Inferior parietal cortex (tissue), 1 donor: ENCODE measurements at regions not wholly inside any gene's neighbourhood (a gene's known extent, or its start where the extent isn't known, plus 50 kb on each side); places are given as distances from the start of the nearest gene placed in this dataset.

Experiments
- DNase-seq: peaks from one replicate; pipeline ENCODE4 v3.0.0-alpha.2; 2016; ENCODE audit errors: extremely low spot score

- no peak for DNase-seq
These were observed 393.3 kb upstream of the CBLB start for GRCh38 chr3:106261915-106262683.

GRCh38 chr3:106263011-106263410, 394.2 kb upstream of the CBLB start:
- DNase-seq = no peak

DNA sequence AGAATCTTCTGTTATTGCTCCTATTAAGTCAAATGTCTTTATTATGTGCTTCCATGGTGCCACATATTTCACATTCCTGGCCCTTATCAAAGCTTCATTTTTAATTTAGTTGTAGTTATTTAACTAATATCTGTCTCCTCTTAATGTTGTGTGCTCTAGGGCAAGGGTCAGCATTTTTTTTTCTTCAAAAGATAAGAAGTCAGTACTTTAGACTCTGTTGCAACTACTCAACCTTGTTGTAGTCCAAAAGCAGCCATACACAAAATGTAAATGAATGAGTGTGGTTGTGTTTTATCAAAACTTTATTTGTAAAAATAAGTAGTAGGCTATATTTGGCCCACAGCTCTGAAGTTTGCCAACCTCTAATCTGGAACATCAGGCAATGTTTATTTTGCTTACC, 394.7 kb upstream of the CBLB start:
- no peak for DNase-seq

DNA sequence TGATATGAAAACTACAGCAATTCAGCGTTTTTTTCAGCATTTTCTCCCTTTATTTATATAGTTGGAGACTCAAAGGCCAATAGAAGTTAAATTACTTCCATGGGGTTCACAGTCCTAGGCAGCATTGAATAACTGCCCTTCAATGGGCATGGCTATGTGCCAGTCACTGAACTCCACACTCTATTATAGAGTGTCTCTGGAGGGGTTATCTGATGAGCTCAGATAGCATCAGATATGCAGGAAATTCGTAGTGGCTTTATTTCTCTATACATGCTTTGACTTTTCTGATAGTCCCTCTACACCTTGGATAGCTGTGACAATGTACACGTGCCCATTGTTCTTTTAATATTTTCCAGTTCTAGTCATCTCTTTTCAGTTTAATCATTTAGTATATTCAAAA, 396.9 kb upstream of the CBLB start:
- no peak for DNase-seq

- DNase-seq = no peak
These were observed 399.9 kb upstream of the CBLB start for GRCh38 chr3:106268696-106269095.

DNA sequence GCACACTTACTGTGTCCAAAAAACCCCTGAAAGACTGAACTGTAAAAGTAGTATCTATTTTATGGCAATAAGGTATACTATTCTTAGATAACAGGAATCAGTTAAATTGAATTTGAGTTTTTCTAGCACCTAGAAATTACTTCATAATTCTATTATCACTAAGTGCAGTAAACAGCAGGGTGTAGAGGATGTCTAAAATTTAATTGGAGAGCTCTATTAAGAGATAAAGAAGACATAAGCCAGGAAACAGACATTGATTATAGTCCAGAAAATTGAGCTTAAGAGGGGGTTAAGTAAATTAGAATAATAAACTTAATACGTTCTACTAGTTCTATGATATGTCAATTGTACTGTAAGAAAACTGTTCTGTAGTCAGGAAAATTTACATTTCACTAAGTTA, 403.5 kb upstream of the CBLB start:
- no peak for DNase-seq

- no peak for DNase-seq
These were observed 406.8 kb upstream of the CBLB start for GRCh38 chr3:106275592-106275991.

DNA sequence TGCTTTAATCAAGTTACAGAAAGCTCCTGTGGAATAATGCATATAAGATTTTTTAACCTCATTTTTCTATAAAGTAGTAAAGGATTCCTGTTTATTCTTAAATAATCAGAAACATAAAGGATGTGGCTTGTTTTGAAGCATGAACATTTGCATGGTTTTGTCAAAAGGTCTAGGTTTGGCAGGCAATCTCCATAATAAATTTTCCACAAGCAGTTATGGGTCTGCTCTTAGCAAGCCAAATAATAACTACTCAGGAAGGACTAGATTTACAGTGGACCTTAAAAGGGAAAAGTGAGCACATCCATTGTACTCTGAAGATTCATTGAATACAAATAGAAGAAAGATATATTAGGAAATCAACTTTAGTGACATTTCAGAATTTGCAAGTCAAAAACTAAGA, 407.3 kb upstream of the CBLB start:
- DNase-seq = no peak

DNA sequence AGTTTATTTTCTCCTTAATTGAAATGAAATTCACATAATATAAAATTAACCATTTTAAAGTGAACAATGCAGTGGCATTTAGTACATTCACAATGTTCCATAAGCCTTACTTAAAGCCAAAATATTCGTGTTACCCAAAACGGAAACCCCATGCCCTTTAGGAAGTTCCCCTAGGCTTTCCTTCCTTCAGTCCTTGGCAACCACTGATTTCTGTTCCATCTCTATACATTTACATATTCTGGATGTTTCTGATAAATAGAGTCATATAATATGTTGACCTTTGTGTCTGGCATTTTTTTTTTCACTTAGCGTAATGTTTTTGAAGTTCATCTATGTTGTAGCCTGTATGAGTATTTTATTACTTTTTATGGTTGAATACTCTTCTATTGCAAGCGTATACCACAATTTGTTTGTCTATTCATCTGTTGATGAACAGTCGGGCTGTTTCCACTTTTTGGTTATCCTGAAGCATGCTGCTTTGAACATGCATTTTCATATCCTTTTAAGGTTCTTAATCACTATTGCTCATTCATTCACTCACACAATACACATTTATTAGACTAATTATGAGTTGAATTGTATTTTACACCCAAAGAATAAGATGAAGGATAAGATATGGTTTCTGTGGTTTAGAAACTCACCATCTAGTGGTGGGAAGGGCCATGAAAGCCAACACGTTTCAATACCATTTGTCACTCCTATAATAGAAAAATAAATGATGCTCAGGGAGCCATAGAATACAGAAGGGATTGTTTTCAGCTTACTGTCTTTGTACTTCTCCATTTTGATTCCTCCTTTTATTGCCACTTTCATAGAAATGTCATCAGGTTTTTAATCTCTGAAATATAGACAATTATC, 408.2 kb upstream of the CBLB start:
- no peak for DNase-seq

DNA sequence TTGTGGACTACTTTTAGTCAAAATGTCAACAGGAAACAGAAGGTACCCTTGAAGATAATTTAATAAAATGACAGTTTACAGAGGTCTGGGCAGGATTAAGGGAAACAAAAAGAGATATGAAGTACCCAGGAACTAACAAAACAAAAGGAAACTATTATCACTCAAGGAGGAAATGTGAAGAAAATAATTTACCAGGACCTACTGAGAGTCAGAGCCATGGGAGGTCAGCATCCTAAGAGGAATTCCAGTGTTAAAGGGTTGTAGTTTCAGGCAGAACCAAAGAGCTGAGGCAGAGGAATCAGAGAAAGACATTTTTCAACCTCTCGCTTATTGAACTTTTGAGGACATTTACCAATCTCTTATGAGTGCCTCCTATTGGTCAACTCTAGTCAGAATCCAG, 408.9 kb upstream of the CBLB start:
- DNase-seq = no peak

DNA sequence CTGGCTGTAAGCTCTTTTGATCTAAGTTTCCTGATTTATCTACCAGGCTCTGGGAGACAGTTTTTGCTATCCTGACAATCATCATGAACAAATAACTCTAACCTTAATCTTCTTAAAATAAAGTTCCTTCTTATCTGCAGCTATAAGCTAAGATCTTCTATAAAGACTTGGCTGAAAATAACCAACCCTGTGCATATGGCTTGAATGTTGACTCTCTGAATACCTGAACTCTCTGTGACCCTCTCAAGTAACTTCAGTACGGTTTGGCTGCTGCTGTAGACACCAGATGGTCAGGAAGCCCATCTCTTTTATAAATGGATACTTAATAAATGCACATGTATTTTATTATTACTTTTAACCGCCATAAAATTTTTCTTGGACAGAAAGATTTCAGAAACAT, 412.4 kb upstream of the CBLB start:
- DNase-seq = no peak

DNA sequence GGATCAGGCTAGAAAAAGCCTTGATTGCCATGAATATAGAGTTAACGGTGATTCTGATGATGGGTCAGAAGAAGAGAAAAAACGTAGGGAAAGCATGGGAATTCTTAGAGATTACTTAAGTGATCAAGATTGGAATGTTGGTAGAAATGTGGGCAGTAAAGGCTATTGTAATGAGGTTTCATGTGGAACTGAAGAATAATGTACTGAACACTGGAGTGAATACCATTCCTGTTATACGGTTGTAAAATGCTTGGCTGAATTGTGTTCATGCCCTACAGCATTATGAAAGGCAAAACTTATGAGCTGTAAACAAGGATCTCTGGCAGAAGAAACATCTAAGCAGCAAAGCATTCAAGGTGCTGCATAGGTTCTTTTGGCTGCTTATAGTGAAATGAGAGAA, 414.1 kb upstream of the CBLB start:
- no peak for DNase-seq

DNA sequence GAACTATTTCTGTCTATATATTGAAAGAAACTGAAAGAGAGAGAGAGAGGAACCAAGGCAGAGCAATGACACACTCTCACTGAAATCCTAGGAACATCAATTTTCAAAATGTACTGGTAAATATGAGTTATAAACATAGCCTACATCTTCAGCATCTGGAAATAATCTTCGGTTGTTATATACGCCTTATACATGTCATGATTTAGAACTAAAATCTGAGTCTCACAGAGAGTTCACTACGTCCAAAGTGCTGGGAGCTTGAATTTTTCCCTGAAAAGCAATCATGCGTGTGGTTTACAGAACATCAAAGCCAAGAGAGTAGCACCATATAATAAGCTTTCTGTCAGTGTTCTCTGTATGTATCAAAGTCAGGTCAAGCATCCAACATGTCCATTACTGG, 420.0 kb upstream of the CBLB start:
- no peak for DNase-seq

GRCh38 chr3:106290304-106290997, 421.6 kb upstream of the CBLB start:
- DNase-seq = no peak

GRCh38 chr3:106293161-106293560, 424.3 kb upstream of the CBLB start:
- no peak for DNase-seq

DNA sequence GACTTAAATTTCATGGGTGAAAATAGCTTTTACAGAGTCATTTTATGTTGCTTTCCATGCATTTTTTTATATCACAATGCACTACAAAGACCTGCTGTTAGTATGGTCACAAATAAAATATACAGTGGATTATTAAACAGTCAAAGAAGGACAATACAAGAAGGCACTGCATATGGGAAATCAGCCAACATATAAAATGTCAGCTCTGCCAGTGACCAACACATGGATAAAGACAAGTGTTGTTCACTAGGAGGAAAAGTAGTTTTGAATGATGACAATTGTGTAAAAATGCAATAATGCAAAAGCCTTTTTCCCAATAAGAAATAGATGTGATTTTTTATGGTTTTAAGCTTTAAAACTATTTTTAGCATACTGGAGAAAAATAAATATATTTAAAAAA, 425.3 kb upstream of the CBLB start:
- DNase-seq = peak; percentile 27

DNA sequence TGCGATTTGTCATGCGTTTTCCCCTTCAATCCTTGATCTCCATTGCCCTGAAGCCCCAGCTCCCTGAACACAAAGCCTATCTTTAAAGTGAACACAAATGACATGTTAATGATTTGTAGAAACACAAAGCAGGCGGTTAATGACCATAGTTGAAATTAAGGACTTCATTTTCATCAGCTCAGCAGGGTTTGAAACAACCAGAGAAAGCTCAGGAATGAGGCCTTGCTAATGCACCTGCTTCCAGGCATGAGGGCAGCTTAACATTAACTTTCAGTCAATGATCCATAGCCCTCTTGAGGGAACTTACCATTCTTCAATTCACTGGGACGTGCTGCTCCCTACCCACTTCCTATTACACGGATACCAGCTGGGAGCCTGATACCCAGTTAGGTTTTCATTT, 427.2 kb upstream of the CBLB start:
- DNase-seq = no peak

DNA sequence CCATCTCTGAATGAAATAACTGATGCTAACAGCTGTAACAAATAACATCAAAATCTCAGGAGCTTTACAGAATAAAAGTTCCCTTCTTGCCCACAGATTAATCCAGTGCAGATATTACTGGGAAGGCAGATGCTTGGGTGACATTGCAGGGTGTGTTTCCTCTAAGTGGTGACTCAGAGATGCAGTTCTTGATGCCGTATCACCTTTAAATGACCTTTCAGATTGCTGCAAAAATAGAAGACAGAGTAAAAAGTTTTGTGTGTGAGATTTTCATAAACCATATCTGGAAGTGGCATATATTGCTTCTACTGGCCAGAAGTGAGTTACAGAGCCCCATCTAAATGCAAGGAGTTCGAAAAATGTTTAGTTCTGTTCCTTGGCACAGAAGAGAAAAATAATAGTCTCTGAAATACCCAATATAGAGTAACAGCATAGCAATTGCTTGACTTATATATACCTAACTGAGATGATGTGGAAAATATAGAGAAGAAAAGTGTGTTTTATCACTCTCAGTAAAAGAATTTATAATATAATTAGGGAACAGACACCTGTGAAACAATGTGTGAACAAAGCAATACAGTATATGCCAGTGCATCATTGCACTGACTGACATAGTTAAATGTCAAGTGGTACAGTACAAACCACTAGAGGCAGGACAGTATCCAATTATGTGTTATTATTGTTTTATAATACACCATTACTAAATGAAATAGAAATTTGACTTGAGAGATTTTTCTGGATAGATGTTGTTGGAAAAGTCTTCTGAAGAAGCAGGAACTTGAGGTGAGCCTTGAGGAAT, 430.7 kb upstream of the CBLB start:
- no peak for DNase-seq

DNA sequence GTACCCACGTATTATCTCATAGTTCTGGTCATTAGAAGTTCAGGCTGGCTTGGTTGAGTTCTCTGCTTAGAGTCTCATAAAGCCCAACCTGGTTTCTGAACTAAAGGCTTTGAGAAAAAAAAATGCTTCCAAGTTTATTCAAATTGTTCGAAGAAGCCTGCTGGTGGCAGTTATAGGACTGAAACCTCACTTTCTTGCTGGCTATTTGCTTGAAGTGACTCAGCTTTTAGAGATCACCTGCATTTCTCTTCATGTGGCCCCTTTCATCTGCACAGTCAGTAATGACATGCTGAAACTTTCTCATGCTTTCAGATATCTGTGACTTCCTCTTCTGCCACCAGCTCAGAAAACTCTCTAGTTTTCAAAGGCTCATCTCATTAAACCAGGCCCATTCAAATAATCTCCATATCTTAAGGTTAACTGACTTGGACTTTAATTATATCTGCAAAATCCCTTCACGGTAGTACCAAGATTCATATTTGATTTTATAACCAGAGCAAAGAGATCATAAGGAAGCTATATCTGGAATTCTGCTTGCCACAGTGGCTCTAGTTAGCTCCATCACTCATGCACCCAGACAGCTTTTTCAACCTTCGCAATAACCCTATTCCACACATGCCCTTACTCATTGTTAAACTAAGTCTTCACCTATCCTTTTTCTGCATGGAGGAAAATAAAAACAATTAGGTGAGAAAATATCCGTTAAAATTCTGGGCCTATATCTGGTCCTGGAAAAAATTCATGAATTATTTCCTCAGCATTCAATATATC, 433.8 kb upstream of the CBLB start:
- no peak for DNase-seq

DNA sequence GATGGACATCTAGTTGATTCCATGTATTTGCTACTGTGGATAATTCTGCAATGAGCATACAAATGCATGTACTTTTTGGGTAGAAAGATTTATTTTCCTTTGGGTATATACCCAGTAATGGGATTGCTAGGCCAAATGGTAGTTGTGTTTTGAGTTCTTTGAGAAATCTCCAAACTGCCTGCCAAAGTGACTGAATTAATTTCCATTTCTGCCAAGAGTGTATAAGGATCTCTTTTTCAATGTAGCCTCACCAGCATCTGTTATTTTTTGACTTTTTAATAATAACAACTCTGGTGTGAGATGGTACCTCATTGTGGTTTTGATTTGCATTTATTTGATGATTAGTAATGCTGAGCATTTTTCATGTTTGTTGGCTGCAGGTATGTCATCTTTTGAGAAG, 435.0 kb upstream of the CBLB start:
- DNase-seq = no peak

GRCh38 chr3:106305127-106305526, 436.3 kb upstream of the CBLB start:
- no peak for DNase-seq
